ENCODE measurements at regions not wholly inside any gene's neighbourhood (a gene's known extent, or its start where the extent isn't known, plus 50 kb on each side); places are given as distances from the start of the nearest gene placed in this dataset.

- TF ChIP-seq POLR2AphosphoS5 (IDR thresholded peaks at IDR 0.05), result no peak
- no peak for TF ChIP-seq CTCF (IDR thresholded peaks at IDR 0.05)
- no peak for TF ChIP-seq EP300 (IDR thresholded peaks at IDR 0.05)
- no peak for TF ChIP-seq POLR2A (IDR thresholded peaks at IDR 0.05)
These were observed 129.9 kb downstream of the INHBA start for GRCh38 chr7:41573015-41573414.

Data from stomach (tissue), 4 donors.